GM12872 (cell line): ENCODE measurements at regions not wholly inside any gene's neighbourhood (a gene's known extent, or its start where the extent isn't known, plus 50 kb on each side); places are given as distances from the start of the nearest gene placed in this dataset.

Source experiments
- TF ChIP-seq, protein P1 (sequence below): IDR thresholded peaks from 3 replicates; pipeline ENCODE4 v1.5.1; 2011; ENCODE audit warnings: low read depth, mild to moderate bottlenecking, low read length, moderate library complexity; ENCODE audit not compliant: insufficient read depth

DNA sequence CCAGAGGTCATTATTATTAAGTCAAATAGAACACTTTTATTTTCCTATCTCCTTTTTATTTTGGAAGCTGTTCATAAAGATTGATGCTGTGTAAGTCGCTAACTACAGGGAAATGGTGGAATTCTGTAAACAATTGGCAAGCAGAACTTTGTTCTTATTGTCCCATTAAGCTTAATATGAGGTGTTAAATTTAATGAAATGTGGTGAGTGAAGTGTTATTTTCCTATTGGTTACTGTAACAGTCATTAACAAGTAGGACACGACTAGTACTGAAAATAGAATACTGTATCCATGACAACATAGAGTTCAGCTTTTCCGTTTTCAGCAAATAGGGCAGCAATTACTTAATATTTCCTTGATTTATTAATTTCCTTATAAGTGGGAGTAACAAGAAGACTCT, 279.1 kb upstream of the ZEB2 start:
- TF ChIP-seq, protein P1, sequence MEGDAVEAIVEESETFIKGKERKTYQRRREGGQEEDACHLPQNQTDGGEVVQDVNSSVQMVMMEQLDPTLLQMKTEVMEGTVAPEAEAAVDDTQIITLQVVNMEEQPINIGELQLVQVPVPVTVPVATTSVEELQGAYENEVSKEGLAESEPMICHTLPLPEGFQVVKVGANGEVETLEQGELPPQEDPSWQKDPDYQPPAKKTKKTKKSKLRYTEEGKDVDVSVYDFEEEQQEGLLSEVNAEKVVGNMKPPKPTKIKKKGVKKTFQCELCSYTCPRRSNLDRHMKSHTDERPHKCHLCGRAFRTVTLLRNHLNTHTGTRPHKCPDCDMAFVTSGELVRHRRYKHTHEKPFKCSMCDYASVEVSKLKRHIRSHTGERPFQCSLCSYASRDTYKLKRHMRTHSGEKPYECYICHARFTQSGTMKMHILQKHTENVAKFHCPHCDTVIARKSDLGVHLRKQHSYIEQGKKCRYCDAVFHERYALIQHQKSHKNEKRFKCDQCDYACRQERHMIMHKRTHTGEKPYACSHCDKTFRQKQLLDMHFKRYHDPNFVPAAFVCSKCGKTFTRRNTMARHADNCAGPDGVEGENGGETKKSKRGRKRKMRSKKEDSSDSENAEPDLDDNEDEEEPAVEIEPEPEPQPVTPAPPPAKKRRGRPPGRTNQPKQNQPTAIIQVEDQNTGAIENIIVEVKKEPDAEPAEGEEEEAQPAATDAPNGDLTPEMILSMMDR: no peak

DNA sequence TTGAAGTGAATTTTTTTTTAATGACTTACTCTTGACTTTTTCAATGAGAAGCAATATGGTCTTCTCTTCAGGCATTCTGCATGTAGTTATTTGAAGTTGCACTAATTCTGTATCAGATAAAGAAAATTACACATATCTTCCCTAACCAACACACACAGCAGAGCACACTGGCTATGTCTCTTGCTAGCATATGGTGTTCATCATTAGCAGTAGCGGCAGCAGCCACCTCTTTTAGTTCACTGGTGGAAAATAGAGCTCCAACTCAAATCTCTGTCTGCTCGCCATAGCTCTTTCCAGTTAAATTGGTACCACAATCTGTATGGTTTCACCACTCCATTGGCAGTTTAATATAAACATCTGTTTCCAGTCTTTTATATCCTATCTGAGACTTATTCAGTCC, 278.1 kb upstream of the ZEB2 start:
- TF ChIP-seq, protein P1: no peak

DNA sequence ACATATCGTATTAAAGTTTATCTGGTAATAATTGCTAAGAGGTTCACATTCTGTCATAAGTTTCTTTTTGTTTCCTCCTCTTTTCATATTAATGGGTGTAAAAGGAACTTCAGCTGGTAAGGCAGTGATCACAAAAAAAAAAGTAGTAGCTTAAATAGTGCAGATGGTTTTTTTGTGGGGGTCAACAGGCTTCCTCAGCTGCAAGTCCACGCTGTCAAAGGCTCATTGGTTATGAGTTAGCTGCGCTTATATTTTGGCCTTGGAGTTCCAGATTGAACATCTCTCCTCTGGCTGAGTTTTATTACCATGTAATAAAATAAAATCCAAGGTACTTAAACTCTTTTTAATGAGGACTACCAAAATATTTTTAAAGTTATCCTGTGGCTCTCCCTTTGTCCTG, 277.0 kb upstream of the ZEB2 start:
- TF ChIP-seq, protein P1: no peak

DNA sequence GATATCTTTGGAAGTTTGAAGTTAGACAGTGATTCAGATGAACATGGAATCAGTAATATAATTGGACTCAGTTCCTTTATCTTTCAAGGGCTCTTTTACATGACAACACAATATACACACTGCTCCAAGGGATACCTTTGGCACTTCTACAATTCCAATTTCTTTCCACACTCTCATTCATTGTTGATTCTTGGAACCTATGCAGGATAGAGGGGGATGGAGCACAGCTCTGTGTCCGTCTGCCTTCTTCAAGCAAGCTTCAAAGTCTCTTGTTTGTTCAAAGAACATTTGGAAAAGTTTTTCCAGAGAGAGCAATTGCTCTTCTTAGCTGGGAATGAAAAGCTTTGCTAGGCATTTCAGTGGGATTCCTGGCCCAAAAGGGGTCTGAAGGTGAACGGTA, 276.2 kb upstream of the ZEB2 start:
- TF ChIP-seq, protein P1: no peak

DNA sequence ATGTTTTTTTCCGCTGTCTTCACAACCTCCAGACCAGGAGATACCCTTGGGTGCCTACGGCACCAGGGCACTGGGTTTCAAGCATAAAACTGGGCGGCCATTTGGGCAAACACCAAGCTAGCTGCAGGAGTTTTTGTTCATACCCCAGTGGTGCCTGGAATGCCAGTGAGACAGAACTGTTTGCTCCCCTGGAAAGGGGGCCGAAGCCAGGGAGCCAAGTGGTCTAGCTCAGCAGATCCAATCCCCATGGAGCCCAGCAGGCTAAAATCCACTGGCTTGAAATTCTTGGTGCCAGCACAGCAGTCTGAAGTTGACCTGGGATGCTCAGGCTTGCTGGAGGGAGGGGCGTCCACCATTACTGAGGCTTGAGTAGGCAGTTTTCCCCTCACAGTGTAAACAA, 265.3 kb upstream of the ZEB2 start:
- TF ChIP-seq, protein P1: no peak

DNA sequence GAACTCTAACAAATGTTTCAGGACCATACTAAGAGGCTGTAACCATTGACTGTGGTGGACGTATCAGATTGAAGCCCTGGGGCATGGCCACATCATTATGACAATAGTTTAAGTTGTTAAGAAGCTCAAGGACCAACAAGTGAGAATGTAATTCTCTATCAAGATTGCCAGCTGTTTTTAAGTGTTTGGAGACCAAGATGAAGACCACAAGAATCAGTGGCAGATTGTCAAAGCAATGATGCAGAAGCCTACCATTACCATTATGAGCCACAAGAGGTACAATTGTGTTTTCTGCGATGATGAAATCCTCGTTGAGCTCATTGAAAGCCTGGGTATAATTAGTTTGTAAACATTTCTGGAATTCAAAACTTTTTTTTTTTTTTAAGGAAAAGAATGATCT, 261.1 kb upstream of the ZEB2 start:
- TF ChIP-seq, protein P1: no peak

DNA sequence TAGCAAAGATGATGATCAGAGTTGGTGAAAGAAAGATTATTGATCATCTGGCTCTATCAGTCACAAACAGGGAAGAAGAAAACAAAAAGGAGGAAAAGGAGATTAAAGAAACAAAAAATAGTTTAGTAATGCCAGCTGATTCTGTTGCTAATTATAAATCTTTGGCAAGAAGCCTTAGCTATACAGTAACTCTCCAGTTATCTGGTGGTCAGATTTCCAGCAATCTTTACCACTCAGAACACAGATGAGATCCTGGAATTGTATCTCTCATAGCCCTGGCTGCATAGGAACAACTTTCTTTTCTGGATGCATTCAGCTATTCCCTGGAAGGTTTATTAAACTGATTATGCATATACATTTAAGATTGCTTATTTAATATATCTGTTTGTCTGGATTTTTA, 256.8 kb upstream of the ZEB2 start:
- TF ChIP-seq, protein P1: no peak

DNA sequence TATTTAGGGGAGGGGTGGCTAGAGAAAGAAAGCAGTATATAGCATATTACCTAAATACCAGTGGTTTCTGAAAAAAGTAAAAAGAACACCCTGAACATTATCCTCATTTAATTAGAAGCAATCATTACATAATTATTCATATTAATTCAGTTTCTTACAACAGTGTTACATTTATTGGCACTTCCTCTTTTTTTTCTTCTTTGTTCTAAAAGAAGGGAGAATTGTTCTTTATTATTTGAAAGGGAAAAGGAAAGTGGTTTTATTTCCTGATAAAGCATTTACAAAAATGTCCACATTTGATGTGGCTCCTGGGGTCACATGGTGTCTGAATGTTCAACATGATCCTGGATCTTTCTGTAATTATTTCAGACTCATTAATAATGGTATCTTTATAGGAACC, 254.9 kb upstream of the ZEB2 start:
- TF ChIP-seq, protein P1: no peak
